Adrenal gland (tissue), 5 donors: ENCODE measurements at regions not wholly inside any gene's neighbourhood (a gene's known extent, or its start where the extent isn't known, plus 50 kb on each side); places are given as distances from the start of the nearest gene placed in this dataset.

Experiments used
- CTCF ChIP-seq, 6 experiments: fragments of 450-650 bp in 4 of 6; fragments of 200-600 bp in 2 of 6; sonication (generic) in 1 of 6; IDR thresholded peaks; 1 replicate in 5 of 6; 2 replicates in 1 of 6; pipeline versions ENCODE4 v1.5.1 to v1.8.0; 2016 to 2021; ENCODE audit warnings: antibody characterized with exemption in 6 of 6, mild to moderate bottlenecking in 2 of 6, moderate library complexity in 1 of 6
- POLR2A ChIP-seq, 2 donors: fragments of 450-650 bp; IDR thresholded peaks; one replicate each; pipeline ENCODE4 v1.6.1; 2017; ENCODE audit warnings: antibody characterized with exemption in 2 of 2, mild to moderate bottlenecking in 2 of 2, moderate library complexity in 1 of 2
- donor health status: DM: no; HTN: no; CAD: no.

GRCh38 chr1:50326026-50326425 lies 97.2 kb downstream of the DMRTA2 start:
- TF ChIP-seq POLR2A (IDR thresholded peaks at IDR 0.05) (no peak), CTCF (IDR thresholded peaks at IDR 0.05) (no peak)
